WERI-Rb-1 (cell line): ENCODE measurements at regions not wholly inside any gene's neighbourhood (a gene's known extent, or its start where the extent isn't known, plus 50 kb on each side); places are given as distances from the start of the nearest gene placed in this dataset.

Experiments
- DNase-seq: peaks from one replicate; pipeline ENCODE4 v3.0.0-alpha.2; 2020
- H3K27ac ChIP-seq: fragments of 250-450 bp; sonication (Bioruptor Pico); 2 replicates; pipeline ENCODE4 v1.5.1; 2020; ENCODE audit warnings: mild to moderate bottlenecking, moderate library complexity
- H3K27me3 ChIP-seq: fragments of 250-450 bp; sonication (Bioruptor Pico); 2 replicates; pipeline ENCODE4 v1.5.1; 2021; ENCODE audit warnings: mild to moderate bottlenecking, low read depth, moderate library complexity; ENCODE audit not compliant: insufficient read depth, severe bottlenecking
- H3K36me3 ChIP-seq: fragments of 250-450 bp; sonication (Bioruptor Pico); 2 replicates; pipeline ENCODE4 v1.5.1; 2020; ENCODE audit warnings: mild to moderate bottlenecking, moderate library complexity
- H3K4me3 ChIP-seq: 2 replicates; pipeline ENCODE4 v1.5.1; 2011; ENCODE audit warnings: low read depth, mild to moderate bottlenecking, control low read depth, low read length
- H3K9me3 ChIP-seq: fragments of 250-450 bp; sonication (Bioruptor Pico); 2 replicates; pipeline ENCODE4 v1.5.1; 2021; ENCODE audit warnings: mild to moderate bottlenecking, moderate library complexity; ENCODE audit not compliant: severe bottlenecking
- TF ChIP-seq, protein P1 (sequence below): IDR thresholded peaks from 2 replicates; pipeline ENCODE4 v1.5.1; 2011; ENCODE audit warnings: low read depth, mild to moderate bottlenecking, control low read depth, inconsistent platforms, low read length

GRCh38 chr22:47696776-47697175, 934.3 kb downstream of the TBC1D22A start:
- H3K4me3 ChIP-seq: no peak overlapping the region
- H3K9me3 ChIP-seq: no peaks in the 10 kb centered on the region
- TF ChIP-seq, protein P1, sequence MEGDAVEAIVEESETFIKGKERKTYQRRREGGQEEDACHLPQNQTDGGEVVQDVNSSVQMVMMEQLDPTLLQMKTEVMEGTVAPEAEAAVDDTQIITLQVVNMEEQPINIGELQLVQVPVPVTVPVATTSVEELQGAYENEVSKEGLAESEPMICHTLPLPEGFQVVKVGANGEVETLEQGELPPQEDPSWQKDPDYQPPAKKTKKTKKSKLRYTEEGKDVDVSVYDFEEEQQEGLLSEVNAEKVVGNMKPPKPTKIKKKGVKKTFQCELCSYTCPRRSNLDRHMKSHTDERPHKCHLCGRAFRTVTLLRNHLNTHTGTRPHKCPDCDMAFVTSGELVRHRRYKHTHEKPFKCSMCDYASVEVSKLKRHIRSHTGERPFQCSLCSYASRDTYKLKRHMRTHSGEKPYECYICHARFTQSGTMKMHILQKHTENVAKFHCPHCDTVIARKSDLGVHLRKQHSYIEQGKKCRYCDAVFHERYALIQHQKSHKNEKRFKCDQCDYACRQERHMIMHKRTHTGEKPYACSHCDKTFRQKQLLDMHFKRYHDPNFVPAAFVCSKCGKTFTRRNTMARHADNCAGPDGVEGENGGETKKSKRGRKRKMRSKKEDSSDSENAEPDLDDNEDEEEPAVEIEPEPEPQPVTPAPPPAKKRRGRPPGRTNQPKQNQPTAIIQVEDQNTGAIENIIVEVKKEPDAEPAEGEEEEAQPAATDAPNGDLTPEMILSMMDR: no peak
- no peak overlapping the region for H3K27ac ChIP-seq
- H3K27me3 ChIP-seq: no peaks in the 10 kb centered on the region
- DNase-seq: no peak
- H3K36me3 ChIP-seq: no peaks in the 10 kb centered on the region

- Histone ChIP-seq H3K4me3 (no peak overlapping the region), H3K27ac (no peak overlapping the region), H3K27me3 (no peaks in the 10 kb centered on the region), H3K9me3 (no peaks in the 10 kb centered on the region), H3K36me3 (no peaks in the 10 kb centered on the region)
- TF ChIP-seq, protein P1: no peak
- DNase-seq: no peak
Observed at GRCh38 chr22:47695176-47695575, 932.7 kb downstream of the TBC1D22A start.

- Histone ChIP-seq H3K27me3 (no peaks in the 10 kb centered on the region), H3K9me3 (no peaks in the 10 kb centered on the region), H3K36me3 (no peaks in the 10 kb centered on the region), H3K4me3 (no peak overlapping the region), H3K27ac (no peak overlapping the region)
- no peak for DNase-seq
- TF ChIP-seq, protein P1: no peak
Observed at GRCh38 chr22:47694536-47695130, 932.2 kb downstream of the TBC1D22A start.

GRCh38 chr22:47693606-47694005, 931.2 kb downstream of the TBC1D22A start:
- Histone ChIP-seq H3K27me3 (no peaks in the 10 kb centered on the region), H3K36me3 (no peaks in the 10 kb centered on the region), H3K4me3 (no peak overlapping the region), H3K27ac (no peak overlapping the region), H3K9me3 (no peaks in the 10 kb centered on the region)
- DNase-seq: no peak
- TF ChIP-seq, protein P1: no peak

DNA sequence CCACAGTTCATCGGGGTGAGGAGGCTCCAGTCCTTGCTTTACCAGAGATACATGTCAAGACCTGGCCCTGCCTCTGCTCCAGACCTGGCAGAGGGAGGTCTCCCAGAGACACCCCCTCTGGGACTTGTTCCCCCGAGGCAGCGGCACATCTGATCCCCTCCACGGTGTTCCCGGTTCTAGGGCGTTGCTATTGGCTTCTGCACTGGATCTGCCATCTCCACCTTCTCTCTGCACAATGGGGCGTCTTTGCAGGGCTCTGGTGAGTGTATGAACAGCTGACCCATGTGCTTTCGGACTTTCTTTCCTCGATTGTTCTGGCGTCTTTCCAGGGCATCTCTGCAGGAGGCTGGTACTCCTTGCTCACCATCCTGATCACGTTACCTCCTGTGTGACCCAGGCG, 930.4 kb downstream of the TBC1D22A start:
- Histone ChIP-seq H3K27ac (no peak overlapping the region), H3K4me3 (no peak overlapping the region), H3K36me3 (no peaks in the 10 kb centered on the region), H3K27me3 (no peaks in the 10 kb centered on the region), H3K9me3 (no peaks in the 10 kb centered on the region)
- no peak for DNase-seq
- TF ChIP-seq, protein P1: no peak

- Histone ChIP-seq H3K4me3 (no peak overlapping the region), H3K36me3 (no peaks in the 10 kb centered on the region), H3K27ac (no peak overlapping the region), H3K27me3 (no peaks in the 10 kb centered on the region), H3K9me3 (no peaks in the 10 kb centered on the region)
- no peak for DNase-seq
- TF ChIP-seq, protein P1: no peak
Observed at GRCh38 chr22:47691152-47691895, 928.9 kb downstream of the TBC1D22A start.
